ENCODE measurements at regions not wholly inside any gene's neighbourhood (a gene's known extent, or its start where the extent isn't known, plus 50 kb on each side); places are given as distances from the start of the nearest gene placed in this dataset.

DNA sequence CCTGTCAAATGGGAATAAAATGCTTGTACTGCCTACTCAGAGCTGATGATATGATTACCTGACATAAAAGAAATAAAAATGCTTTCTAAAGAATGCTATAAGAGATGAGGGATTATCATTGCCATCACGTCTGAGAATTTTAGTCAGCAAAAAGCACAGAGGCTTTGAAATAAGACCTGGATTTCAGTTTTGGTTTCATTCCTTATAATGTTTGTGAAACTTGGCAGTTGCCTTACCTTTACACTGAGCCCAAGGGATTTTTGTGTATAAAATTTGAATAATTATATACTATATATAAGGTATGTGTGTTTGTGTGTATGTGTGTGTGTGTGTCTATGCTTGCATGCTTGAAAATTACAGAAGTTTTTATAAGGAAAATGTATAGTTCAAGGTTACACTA, 634.8 kb upstream of the BCHE start:
- TF ChIP-seq, protein P1, sequence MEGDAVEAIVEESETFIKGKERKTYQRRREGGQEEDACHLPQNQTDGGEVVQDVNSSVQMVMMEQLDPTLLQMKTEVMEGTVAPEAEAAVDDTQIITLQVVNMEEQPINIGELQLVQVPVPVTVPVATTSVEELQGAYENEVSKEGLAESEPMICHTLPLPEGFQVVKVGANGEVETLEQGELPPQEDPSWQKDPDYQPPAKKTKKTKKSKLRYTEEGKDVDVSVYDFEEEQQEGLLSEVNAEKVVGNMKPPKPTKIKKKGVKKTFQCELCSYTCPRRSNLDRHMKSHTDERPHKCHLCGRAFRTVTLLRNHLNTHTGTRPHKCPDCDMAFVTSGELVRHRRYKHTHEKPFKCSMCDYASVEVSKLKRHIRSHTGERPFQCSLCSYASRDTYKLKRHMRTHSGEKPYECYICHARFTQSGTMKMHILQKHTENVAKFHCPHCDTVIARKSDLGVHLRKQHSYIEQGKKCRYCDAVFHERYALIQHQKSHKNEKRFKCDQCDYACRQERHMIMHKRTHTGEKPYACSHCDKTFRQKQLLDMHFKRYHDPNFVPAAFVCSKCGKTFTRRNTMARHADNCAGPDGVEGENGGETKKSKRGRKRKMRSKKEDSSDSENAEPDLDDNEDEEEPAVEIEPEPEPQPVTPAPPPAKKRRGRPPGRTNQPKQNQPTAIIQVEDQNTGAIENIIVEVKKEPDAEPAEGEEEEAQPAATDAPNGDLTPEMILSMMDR (IDR thresholded peaks at IDR 0.05 in 2 of 3, conservative IDR thresholded peaks at IDR 0.05 in 1 of 3; ENCODE audit: insufficient read depth in 2 of 3, low read depth in 1 of 3, low read length in 3 of 3) = no peak
- no peak for TF ChIP-seq PCBP2 (IDR thresholded peaks at IDR 0.05; ENCODE audit: low read depth, low read length, poor library complexity, severe bottlenecking)
- TF ChIP-seq SREBF1 (IDR thresholded peaks at IDR 0.05; ENCODE audit: borderline replicate concordance, low read depth, low read length) = no peak
- no peak for TF ChIP-seq SETDB1 (IDR thresholded peaks at IDR 0.05; ENCODE audit: low read length)
- no peak for TF ChIP-seq POLR2A (conservative IDR thresholded peaks at IDR 0.05)
- no peak for TF ChIP-seq CSDE1 (IDR thresholded peaks at IDR 0.05)
- TF ChIP-seq KLF13 (tag; IDR thresholded peaks at IDR 0.05; ENCODE audit: borderline replicate concordance, low read depth) = no peak

Measured in K562 (cell line).